ENCODE measurements at regions not wholly inside any gene's neighbourhood (a gene's known extent, or its start where the extent isn't known, plus 50 kb on each side); places are given as distances from the start of the nearest gene placed in this dataset.

GRCh38 chr5:115461093-115461492 is 83.5 kb downstream of the FEM1C start:
- Histone ChIP-seq H3K4me1 (ENCODE audit: control insufficient read depth in 1 of 2, low read depth in 2 of 2) (no peaks in the 10 kb centered on the region), H3K4me3 (no peak overlapping the region), H3K27me3 (replicated peaks; ENCODE audit: insufficient read depth) (no peaks in the 10 kb centered on the region), H3K36me3 (no peaks in the 10 kb centered on the region), H3K27ac (no peak overlapping the region), H3K9me3 (no peaks in the 10 kb centered on the region)
- DNase-seq (ENCODE audit: low spot score): no peak
- no peak for TF ChIP-seq CTCF (IDR thresholded peaks at IDR 0.05)
- ATAC-seq (ENCODE audit: insufficient number of reproducible peaks, low FRiP score, low read depth): no peak

- no peaks in the 10 kb centered on the region for H3K27me3 ChIP-seq (replicated peaks; ENCODE audit: insufficient read depth)
- H3K36me3 ChIP-seq: no peaks in the 10 kb centered on the region
- no peak for TF ChIP-seq CTCF (IDR thresholded peaks at IDR 0.05)
- no peak for ATAC-seq (ENCODE audit: insufficient number of reproducible peaks, low FRiP score, low read depth)
- H3K4me3 ChIP-seq: no peak overlapping the region
- no peaks in the 10 kb centered on the region for H3K4me1 ChIP-seq (ENCODE audit: control insufficient read depth in 1 of 2, low read depth in 2 of 2)
- H3K9me3 ChIP-seq: no peaks in the 10 kb centered on the region
- DNase-seq (ENCODE audit: low spot score): no peak
- H3K27ac ChIP-seq: no peak overlapping the region
Measured at GRCh38 chr5:115460472-115460871, 84.1 kb downstream of the FEM1C start.

- Histone ChIP-seq H3K27ac (no peak overlapping the region), H3K4me1 (ENCODE audit: control insufficient read depth in 1 of 2, low read depth in 2 of 2) (no peaks in the 10 kb centered on the region), H3K36me3 (no peaks in the 10 kb centered on the region), H3K4me3 (no peak overlapping the region), H3K9me3 (no peaks in the 10 kb centered on the region), H3K27me3 (replicated peaks; ENCODE audit: insufficient read depth) (no peaks in the 10 kb centered on the region)
- no peak for DNase-seq (ENCODE audit: low spot score)
- ATAC-seq (ENCODE audit: insufficient number of reproducible peaks, low FRiP score, low read depth): no peak
- no peak for TF ChIP-seq CTCF (IDR thresholded peaks at IDR 0.05)
Measured at GRCh38 chr5:115459855-115460341, 84.7 kb downstream of the FEM1C start.

GRCh38 chr5:115458416-115458815 is 86.2 kb downstream of the FEM1C start:
- ATAC-seq (ENCODE audit: insufficient number of reproducible peaks, low FRiP score, low read depth): no peak
- DNase-seq (ENCODE audit: low spot score): no peak
- H3K27ac ChIP-seq: no peak overlapping the region
- no peaks in the 10 kb centered on the region for H3K36me3 ChIP-seq
- no peaks in the 10 kb centered on the region for H3K27me3 ChIP-seq (replicated peaks; ENCODE audit: insufficient read depth)
- H3K9me3 ChIP-seq: no peaks in the 10 kb centered on the region
- no peak for TF ChIP-seq CTCF (IDR thresholded peaks at IDR 0.05)
- H3K4me1 ChIP-seq (ENCODE audit: control insufficient read depth in 1 of 2, low read depth in 2 of 2): no peaks in the 10 kb centered on the region
- H3K4me3 ChIP-seq: no peak overlapping the region

GRCh38 chr5:115458003-115458409 is 86.6 kb downstream of the FEM1C start:
- no peaks in the 10 kb centered on the region for H3K36me3 ChIP-seq
- no peak for TF ChIP-seq CTCF (IDR thresholded peaks at IDR 0.05)
- H3K27ac ChIP-seq: no peak overlapping the region
- H3K4me1 ChIP-seq (ENCODE audit: control insufficient read depth in 1 of 2, low read depth in 2 of 2): no peaks in the 10 kb centered on the region
- no peaks in the 10 kb centered on the region for H3K9me3 ChIP-seq
- no peak overlapping the region for H3K4me3 ChIP-seq
- ATAC-seq (ENCODE audit: insufficient number of reproducible peaks, low FRiP score, low read depth): no peak
- DNase-seq (ENCODE audit: low spot score): no peak
- no peaks in the 10 kb centered on the region for H3K27me3 ChIP-seq (replicated peaks; ENCODE audit: insufficient read depth)
